ENCODE measurements at regions not wholly inside any gene's neighbourhood (a gene's known extent, or its start where the extent isn't known, plus 50 kb on each side); places are given as distances from the start of the nearest gene placed in this dataset.

DNA sequence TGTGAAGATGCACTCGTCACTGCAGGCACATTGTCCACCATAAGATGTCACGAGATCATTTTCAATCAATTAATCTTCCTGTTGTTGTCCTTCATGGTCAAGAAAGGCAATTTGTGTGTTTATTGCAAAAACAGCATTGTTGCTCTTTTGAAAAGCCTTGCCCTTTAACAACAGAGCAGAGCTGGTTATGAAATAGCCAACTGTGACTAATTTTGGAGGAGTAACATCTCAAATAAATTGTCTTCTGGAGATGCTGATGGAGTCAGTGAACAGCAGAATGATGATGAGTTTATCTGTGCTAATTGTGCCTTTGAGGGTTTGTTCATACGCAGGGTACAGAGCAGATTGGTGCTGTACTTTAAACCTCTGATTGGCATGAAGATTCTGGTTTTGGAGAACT, 88.3 kb upstream of the E2F7 start:
- Histone ChIP-seq H3K4me3 (no peak overlapping the region), H3K9ac (ENCODE audit: control insufficient read depth, insufficient read depth, low read length) (no peak overlapping the region), H3K27ac (ENCODE audit: control insufficient read depth, insufficient read depth) (no peak overlapping the region), H2AFZ (ENCODE audit: control insufficient read depth, low read depth, low read length) (no peak overlapping the region), H3K79me2 (ENCODE audit: control insufficient read depth, insufficient read depth, low read length) (no peaks in the 10 kb centered on the region), H3K9me3 (replicated peaks; ENCODE audit: control insufficient read depth, insufficient read depth, low read length) (no peaks in the 10 kb centered on the region), H3K36me3 (ENCODE audit: control insufficient read depth in 2 of 2, insufficient read depth in 2 of 2, low read length in 1 of 2) (no peaks in the 10 kb centered on the region), H4K20me1 (ENCODE audit: control insufficient read depth, insufficient read depth) (no peaks in the 10 kb centered on the region), H3K4me1 (ENCODE audit: control insufficient read depth, insufficient read depth, low read length) (no peaks in the 10 kb centered on the region), H3K27me3 (replicated peaks in 1 of 2; ENCODE audit: control insufficient read depth in 2 of 2, insufficient read depth in 2 of 2, low read length in 1 of 2) (no peaks in the 10 kb centered on the region), H3K4me2 (ENCODE audit: control insufficient read depth, insufficient read depth) (no peak overlapping the region)
- RAD21 ChIA-PET (ENCODE audit: unreplicated experiment): no interaction called here
- POLR2A ChIA-PET: no interaction called here
- DNase-seq (ENCODE audit: low read depth, low spot score): no peak
- FAIRE-seq: no peak
- BruUV-seq (replicated peaks): no TSS peak
- TF ChIP-seq FOXM1 (IDR thresholded peaks at IDR 0.05; ENCODE audit: low read depth, low read length): no peak
- no peak for TF ChIP-seq MEF2A (IDR thresholded peaks at IDR 0.05; ENCODE audit: insufficient read depth, low read depth, low read length)
- TF ChIP-seq RELA (IDR thresholded peaks at IDR 0.05; ENCODE audit: borderline replicate concordance, partially characterized antibody): no peak
- TF ChIP-seq JUNB (IDR thresholded peaks at IDR 0.05): no peak
- TF ChIP-seq, protein P1, sequence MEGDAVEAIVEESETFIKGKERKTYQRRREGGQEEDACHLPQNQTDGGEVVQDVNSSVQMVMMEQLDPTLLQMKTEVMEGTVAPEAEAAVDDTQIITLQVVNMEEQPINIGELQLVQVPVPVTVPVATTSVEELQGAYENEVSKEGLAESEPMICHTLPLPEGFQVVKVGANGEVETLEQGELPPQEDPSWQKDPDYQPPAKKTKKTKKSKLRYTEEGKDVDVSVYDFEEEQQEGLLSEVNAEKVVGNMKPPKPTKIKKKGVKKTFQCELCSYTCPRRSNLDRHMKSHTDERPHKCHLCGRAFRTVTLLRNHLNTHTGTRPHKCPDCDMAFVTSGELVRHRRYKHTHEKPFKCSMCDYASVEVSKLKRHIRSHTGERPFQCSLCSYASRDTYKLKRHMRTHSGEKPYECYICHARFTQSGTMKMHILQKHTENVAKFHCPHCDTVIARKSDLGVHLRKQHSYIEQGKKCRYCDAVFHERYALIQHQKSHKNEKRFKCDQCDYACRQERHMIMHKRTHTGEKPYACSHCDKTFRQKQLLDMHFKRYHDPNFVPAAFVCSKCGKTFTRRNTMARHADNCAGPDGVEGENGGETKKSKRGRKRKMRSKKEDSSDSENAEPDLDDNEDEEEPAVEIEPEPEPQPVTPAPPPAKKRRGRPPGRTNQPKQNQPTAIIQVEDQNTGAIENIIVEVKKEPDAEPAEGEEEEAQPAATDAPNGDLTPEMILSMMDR (IDR thresholded peaks at IDR 0.05 in 2 of 3, conservative IDR thresholded peaks at IDR 0.05 in 1 of 3; ENCODE audit: control insufficient read depth in 2 of 3, extremely low read depth in 1 of 3, insufficient read depth in 1 of 3, low read depth in 3 of 3, low read length in 3 of 3): no peak
- TF ChIP-seq ZNF217 (IDR thresholded peaks at IDR 0.05): no peak
- no peak for TF ChIP-seq IRF4 (IDR thresholded peaks at IDR 0.05; ENCODE audit: low read depth, low read length)
- TF ChIP-seq RAD21 (IDR thresholded peaks at IDR 0.05; ENCODE audit: insufficient read depth, low read depth, low read length): no peak
- TF ChIP-seq NR2C2 (IDR thresholded peaks at IDR 0.05; ENCODE audit: borderline replicate concordance, control insufficient read depth, insufficient read length, low read depth): no peak
- no peak for TF ChIP-seq ZZZ3 (IDR thresholded peaks at IDR 0.05; ENCODE audit: control insufficient read depth, insufficient read length, low read depth)
- no peak for TF ChIP-seq POLR2AphosphoS2 (IDR thresholded peaks at IDR 0.05; ENCODE audit: low read depth, low read length)
- no peak for TF ChIP-seq NFYB (IDR thresholded peaks at IDR 0.05; ENCODE audit: insufficient read depth, low read depth, low read length)
- TF ChIP-seq, protein P2, sequence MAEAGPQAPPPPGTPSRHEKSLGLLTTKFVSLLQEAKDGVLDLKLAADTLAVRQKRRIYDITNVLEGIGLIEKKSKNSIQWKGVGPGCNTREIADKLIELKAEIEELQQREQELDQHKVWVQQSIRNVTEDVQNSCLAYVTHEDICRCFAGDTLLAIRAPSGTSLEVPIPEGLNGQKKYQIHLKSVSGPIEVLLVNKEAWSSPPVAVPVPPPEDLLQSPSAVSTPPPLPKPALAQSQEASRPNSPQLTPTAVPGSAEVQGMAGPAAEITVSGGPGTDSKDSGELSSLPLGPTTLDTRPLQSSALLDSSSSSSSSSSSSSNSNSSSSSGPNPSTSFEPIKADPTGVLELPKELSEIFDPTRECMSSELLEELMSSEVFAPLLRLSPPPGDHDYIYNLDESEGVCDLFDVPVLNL (IDR thresholded peaks at IDR 0.05; ENCODE audit: low read depth, low read length): no peak
- TF ChIP-seq, protein P3, sequence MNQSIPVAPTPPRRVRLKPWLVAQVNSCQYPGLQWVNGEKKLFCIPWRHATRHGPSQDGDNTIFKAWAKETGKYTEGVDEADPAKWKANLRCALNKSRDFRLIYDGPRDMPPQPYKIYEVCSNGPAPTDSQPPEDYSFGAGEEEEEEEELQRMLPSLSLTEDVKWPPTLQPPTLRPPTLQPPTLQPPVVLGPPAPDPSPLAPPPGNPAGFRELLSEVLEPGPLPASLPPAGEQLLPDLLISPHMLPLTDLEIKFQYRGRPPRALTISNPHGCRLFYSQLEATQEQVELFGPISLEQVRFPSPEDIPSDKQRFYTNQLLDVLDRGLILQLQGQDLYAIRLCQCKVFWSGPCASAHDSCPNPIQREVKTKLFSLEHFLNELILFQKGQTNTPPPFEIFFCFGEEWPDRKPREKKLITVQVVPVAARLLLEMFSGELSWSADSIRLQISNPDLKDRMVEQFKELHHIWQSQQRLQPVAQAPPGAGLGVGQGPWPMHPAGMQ (IDR thresholded peaks at IDR 0.05; ENCODE audit: borderline replicate concordance): no peak
- TF ChIP-seq, protein P4, sequence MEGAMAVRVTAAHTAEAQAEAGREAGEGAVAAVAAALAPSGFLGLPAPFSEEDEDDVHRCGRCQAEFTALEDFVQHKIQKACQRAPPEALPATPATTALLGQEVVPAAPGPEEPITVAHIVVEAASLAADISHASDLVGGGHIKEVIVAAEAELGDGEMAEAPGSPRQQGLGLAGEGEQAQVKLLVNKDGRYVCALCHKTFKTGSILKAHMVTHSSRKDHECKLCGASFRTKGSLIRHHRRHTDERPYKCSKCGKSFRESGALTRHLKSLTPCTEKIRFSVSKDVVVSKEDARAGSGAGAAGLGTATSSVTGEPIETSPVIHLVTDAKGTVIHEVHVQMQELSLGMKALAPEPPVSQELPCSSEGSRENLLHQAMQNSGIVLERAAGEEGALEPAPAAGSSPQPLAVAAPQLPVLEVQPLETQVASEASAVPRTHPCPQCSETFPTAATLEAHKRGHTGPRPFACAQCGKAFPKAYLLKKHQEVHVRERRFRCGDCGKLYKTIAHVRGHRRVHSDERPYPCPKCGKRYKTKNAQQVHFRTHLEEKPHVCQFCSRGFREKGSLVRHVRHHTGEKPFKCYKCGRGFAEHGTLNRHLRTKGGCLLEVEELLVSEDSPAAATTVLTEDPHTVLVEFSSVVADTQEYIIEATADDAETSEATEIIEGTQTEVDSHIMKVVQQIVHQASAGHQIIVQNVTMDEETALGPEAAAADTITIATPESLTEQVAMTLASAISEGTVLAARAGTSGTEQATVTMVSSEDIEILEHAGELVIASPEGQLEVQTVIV (IDR thresholded peaks at IDR 0.05; ENCODE audit: borderline replicate concordance, partially characterized antibody): no peak
- TF ChIP-seq NFIC (IDR thresholded peaks at IDR 0.05; ENCODE audit: low read depth, low read length): no peak
- TF ChIP-seq PML (IDR thresholded peaks at IDR 0.05; ENCODE audit: low read length): no peak
- SMC1A ChIA-PET (ENCODE audit: uncharacterized antibody, unreplicated experiment): interaction anchor here (1.6 kb wide), 1 partner anchor 33 kb away, joined by 3 read pairs; no protein-coding TSS in a partner anchor
- ATAC-seq: no peak
- intact Hi-C loops (cut with micrococcal nuclease; ENCODE audit: unreplicated experiment) (no loop called here), in situ Hi-C loops (cut with MboI) (no loop called here)
- 31% methylated on average over 3 of the region's 3 CpGs for WGBS (ENCODE audit: insufficient coverage, insufficient replicate concordance, low lambda C conversion rate, missing lambda C conversion rate)
- CTCF ChIA-PET: interaction anchor here (1.3 kb wide), 1 partner anchor 24 kb away, joined by 3 read pairs; no protein-coding TSS in a partner anchor

Data from GM12878 (cell line).